SU-DHL-6 (cell line): ENCODE measurements at regions not wholly inside any gene's neighbourhood (a gene's known extent, or its start where the extent isn't known, plus 50 kb on each side); places are given as distances from the start of the nearest gene placed in this dataset.

Experiments
- H2AFZ ChIP-seq: fragments of 200-600 bp; sonication (generic); 2 replicates; pipeline ENCODE4 v1.6.1; 2014; ENCODE audit warnings: low read depth, mild to moderate bottlenecking, moderate library complexity, mixed read lengths, antibody characterized with exemption, low read length; ENCODE audit not compliant: severe bottlenecking
- H3F3A ChIP-seq: fragments of 200-600 bp; shearing (Covaris generic); 2 replicates; pipeline ENCODE4 v1.6.0; 2016; ENCODE audit warnings: antibody characterized with exemption, mild to moderate bottlenecking; ENCODE audit not compliant: insufficient read depth
- H3K27ac ChIP-seq: fragments of 200-600 bp; sonication (generic); 2 replicates; pipeline ENCODE4 v1.5.1; 2016; ENCODE audit warnings: low read depth, mild to moderate bottlenecking, low read length, moderate library complexity, mixed read lengths
- H3K27me3 ChIP-seq: fragments of 200-600 bp; sonication (generic), shearing (Covaris generic); 2 replicates; pipeline ENCODE4 v1.6.0; 2014; ENCODE audit warnings: mild to moderate bottlenecking, low read length
- H3K36me3 ChIP-seq: fragments of 200-600 bp; sonication (generic); 2 replicates; pipeline ENCODE4 v1.6.1; 2014; ENCODE audit warnings: mild to moderate bottlenecking, low read length, mixed read lengths
- H3K4me2 ChIP-seq: fragments of 300-600, 200-600 bp; shearing (Covaris generic), sonication (generic); 2 replicates; pipeline ENCODE4 v1.6.0; 2014; ENCODE audit warnings: low read length, low read depth, mild to moderate bottlenecking; ENCODE audit not compliant: poor library complexity, severe bottlenecking
- H3K4me3 ChIP-seq: fragments of 200-600 bp; sonication (generic); 2 replicates; pipeline ENCODE4 v1.5.1; 2014; ENCODE audit warnings: antibody characterized with exemption, low read length, mild to moderate bottlenecking, mixed read lengths; ENCODE audit not compliant: insufficient read depth, poor library complexity, severe bottlenecking
- H3K79me2 ChIP-seq: fragments of 200-600 bp; sonication (generic); 2 replicates; pipeline ENCODE4 v1.6.1; 2014; ENCODE audit warnings: mild to moderate bottlenecking, low read length, moderate library complexity; ENCODE audit not compliant: insufficient read depth
- H3K9ac ChIP-seq: fragments of 200-600 bp; sonication (generic); 2 replicates; pipeline ENCODE4 v1.7.0; 2014; ENCODE audit warnings: mild to moderate bottlenecking, low read length
- H3K9me2 ChIP-seq: fragments of 200-600 bp; sonication (generic); replicated peaks from 2 replicates; pipeline ENCODE4 v1.6.1; 2014; ENCODE audit warnings: low read length; ENCODE audit not compliant: insufficient read depth
- H3K9me3 ChIP-seq: fragments of 200-600 bp; sonication (generic); 2 replicates; pipeline ENCODE4 v1.6.1; 2014; ENCODE audit warnings: low read length, mixed read lengths; ENCODE audit not compliant: insufficient read depth
- H4K20me1 ChIP-seq: fragments of 200-600 bp; sonication (generic); 2 replicates; pipeline ENCODE4 v1.6.1; 2014; ENCODE audit warnings: low read depth, mild to moderate bottlenecking, antibody characterized with exemption, low read length, moderate library complexity, mixed read lengths
- EZH2phosphoT487 ChIP-seq: fragments of 200-600 bp; sonication (generic), shearing (Covaris generic); conservative IDR thresholded peaks from 2 replicates; pipeline ENCODE4 v1.6.1; 2018; ENCODE audit warnings: mild to moderate bottlenecking, antibody characterized with exemption, low read length, moderate library complexity, mixed read lengths
- TF ChIP-seq, protein P1 (sequence below): fragments of 200-600 bp; sonication (generic); IDR thresholded peaks from one replicate; pipeline ENCODE4 v1.5.1; 2017; ENCODE audit warnings: antibody characterized with exemption, mild to moderate bottlenecking, low read length, moderate library complexity; ENCODE audit not compliant: insufficient read depth, poor library complexity, severe bottlenecking

DNA sequence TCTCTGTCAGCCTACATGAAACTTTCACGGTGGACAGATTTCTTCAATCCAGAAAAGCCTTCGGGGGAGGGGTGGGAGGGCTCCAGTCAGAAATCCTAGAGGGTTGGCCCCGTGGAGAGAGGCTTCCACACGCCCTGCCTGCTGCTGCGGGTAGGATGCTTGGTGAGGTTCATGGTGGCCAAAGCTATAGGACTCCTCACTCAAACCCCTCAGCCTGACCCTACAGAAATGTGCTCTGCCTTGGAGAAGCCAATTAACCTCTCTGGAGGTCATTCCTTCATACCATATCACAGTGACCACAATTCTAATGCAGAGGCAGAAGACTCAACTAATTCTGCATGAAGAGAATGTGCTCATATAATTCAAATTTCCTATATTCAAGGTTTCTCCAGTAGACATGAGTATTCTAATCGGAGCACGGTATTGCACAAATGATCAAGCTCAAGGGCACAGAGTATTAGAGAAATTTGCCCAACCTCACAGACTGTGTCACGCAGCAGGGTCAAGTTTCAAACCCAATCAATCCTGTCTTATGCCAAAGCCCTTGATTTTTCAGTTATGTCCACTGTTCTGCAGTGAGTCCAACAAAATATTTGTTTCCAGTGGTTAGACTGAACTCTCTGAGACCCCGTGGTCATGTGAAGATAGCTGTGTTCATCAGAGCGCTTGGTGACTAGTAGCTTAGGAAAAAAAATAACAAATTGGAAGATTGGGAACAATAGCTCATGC lies 104.8 kb downstream of the TOMM20 start:
- Histone ChIP-seq H3K9me3 (no peaks in the 10 kb centered on the region), H3K27ac (no peak overlapping the region), H3K9ac (no peak overlapping the region), H3K9me2 (no peaks in the 10 kb centered on the region), H3K27me3 (no peaks in the 10 kb centered on the region), H3K4me2 (no peak overlapping the region), H4K20me1 (no peaks in the 10 kb centered on the region), H3K79me2 (no peaks in the 10 kb centered on the region), H3F3A (no peaks in the 10 kb centered on the region), H2AFZ (no peak overlapping the region), H3K4me3 (no peak overlapping the region), H3K36me3 (no peaks in the 10 kb centered on the region)
- no peak for TF ChIP-seq EZH2phosphoT487
- TF ChIP-seq, protein P1, sequence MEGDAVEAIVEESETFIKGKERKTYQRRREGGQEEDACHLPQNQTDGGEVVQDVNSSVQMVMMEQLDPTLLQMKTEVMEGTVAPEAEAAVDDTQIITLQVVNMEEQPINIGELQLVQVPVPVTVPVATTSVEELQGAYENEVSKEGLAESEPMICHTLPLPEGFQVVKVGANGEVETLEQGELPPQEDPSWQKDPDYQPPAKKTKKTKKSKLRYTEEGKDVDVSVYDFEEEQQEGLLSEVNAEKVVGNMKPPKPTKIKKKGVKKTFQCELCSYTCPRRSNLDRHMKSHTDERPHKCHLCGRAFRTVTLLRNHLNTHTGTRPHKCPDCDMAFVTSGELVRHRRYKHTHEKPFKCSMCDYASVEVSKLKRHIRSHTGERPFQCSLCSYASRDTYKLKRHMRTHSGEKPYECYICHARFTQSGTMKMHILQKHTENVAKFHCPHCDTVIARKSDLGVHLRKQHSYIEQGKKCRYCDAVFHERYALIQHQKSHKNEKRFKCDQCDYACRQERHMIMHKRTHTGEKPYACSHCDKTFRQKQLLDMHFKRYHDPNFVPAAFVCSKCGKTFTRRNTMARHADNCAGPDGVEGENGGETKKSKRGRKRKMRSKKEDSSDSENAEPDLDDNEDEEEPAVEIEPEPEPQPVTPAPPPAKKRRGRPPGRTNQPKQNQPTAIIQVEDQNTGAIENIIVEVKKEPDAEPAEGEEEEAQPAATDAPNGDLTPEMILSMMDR: no peak

DNA sequence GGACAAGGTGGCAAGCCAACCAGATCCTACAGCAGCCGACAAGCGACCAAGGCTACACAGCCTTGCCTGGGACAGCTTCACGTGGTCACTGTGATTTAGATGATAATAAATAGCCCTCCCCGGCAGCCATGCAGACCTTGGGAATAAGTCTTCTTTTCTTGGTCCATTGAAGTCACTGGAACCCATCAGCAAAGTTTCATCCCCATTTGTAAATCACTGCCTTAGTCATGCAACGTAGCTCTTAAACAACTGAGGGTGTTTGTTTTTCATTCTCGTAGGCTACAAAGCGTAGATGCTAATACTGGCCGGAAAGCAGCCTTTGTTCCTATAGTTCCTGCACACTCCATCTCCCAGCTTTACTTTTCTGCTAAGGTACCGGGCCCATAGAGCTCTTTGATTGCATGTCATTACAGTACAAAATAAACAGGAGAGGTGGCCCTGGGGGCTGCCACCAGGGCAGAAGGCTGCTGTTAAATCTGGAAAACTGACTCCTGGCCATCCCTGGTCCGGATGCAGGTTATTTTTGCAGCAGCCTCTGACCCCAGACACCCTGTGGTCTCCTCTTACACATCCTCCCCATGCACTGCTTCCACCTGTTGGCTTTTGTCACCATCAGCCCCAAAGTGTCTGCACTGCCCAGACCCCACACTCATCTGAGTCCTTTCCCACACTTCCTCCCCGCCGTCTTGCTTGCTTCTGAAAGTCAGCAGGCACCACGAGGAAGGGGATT lies 105.5 kb downstream of the TOMM20 start:
- no peaks in the 10 kb centered on the region for H3K9me3 ChIP-seq
- H3K27ac ChIP-seq: no peak overlapping the region
- H3K9me2 ChIP-seq: no peaks in the 10 kb centered on the region
- H3K9ac ChIP-seq: no peak overlapping the region
- TF ChIP-seq EZH2phosphoT487: no peak
- TF ChIP-seq, protein P1: no peak
- no peaks in the 10 kb centered on the region for H3K79me2 ChIP-seq
- H3K36me3 ChIP-seq: no peaks in the 10 kb centered on the region
- H3K27me3 ChIP-seq: no peaks in the 10 kb centered on the region
- H3F3A ChIP-seq: no peaks in the 10 kb centered on the region
- H3K4me2 ChIP-seq: no peak overlapping the region
- no peak overlapping the region for H2AFZ ChIP-seq
- H4K20me1 ChIP-seq: no peaks in the 10 kb centered on the region
- H3K4me3 ChIP-seq: no peak overlapping the region

DNA sequence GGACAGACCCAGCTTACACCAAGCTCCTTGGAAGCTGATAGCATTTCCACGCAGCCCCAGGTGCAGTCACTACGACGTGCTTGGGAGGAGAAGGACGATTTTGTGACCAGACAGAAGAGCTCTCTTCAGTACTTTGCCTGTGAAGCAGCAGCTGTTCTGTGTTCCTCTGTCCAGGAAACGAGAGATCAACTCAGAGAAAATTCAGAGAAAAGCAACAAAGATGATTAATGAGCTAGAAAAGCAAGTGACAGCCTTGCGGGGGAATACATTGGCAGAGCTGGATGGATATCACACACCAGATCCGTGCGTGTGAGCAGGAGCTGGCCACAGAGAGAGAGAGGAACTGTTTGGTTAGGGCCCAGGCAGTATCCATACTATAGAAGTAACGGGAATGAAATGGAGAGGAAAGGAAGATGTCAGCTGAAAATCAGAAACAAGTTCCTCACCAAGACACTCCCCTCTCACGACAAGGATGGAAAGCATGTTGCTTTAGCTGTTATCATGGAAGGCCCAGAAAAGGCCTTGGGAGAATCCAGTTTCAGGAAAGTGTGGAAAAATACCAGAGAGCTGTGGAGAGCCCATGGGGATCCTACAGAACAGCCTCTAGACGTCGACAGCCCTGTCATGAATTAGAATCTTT lies 106.2 kb downstream of the TOMM20 start:
- Histone ChIP-seq H3F3A (no peaks in the 10 kb centered on the region), H3K79me2 (no peaks in the 10 kb centered on the region), H3K4me3 (no peak overlapping the region), H3K36me3 (no peaks in the 10 kb centered on the region), H2AFZ (no peak overlapping the region), H4K20me1 (no peaks in the 10 kb centered on the region), H3K27ac (no peak overlapping the region), H3K9me2 (no peaks in the 10 kb centered on the region), H3K9me3 (no peaks in the 10 kb centered on the region), H3K9ac (no peak overlapping the region), H3K4me2 (no peak overlapping the region), H3K27me3 (no peaks in the 10 kb centered on the region)
- no peak for TF ChIP-seq EZH2phosphoT487
- TF ChIP-seq, protein P1: no peak
